ENCODE measurements at regions not wholly inside any gene's neighbourhood (a gene's known extent, or its start where the extent isn't known, plus 50 kb on each side); places are given as distances from the start of the nearest gene placed in this dataset.

DNA sequence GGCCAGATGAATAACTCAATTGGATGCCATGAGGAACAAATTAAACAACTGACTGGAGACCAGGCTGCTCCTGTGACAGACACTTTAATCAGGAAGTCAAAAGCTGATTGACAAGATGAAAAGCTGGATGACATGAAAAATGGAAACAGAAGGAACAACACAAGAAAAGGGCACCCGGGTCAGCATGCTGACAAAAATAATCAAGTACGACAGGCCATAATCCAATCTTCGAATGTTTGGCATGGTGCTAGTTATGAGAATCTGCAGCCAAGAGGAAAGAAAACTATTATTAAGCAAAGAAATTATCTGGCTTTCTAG lies 544.7 kb downstream of the ETNK1 start:
- ATAC-seq, result no peak
- H3K9me3 ChIP-seq, result peaks cover 0 to 7% (median 0%) of the 10 kb centered on the region in 3 donors
- no peak for TF ChIP-seq EP300 (IDR thresholded peaks at IDR 0.05)
- TF ChIP-seq POLR2AphosphoS5 (IDR thresholded peaks at IDR 0.05), result no peak
- TF ChIP-seq POLR2A (IDR thresholded peaks at IDR 0.05), result no peak
- TF ChIP-seq, protein P1, sequence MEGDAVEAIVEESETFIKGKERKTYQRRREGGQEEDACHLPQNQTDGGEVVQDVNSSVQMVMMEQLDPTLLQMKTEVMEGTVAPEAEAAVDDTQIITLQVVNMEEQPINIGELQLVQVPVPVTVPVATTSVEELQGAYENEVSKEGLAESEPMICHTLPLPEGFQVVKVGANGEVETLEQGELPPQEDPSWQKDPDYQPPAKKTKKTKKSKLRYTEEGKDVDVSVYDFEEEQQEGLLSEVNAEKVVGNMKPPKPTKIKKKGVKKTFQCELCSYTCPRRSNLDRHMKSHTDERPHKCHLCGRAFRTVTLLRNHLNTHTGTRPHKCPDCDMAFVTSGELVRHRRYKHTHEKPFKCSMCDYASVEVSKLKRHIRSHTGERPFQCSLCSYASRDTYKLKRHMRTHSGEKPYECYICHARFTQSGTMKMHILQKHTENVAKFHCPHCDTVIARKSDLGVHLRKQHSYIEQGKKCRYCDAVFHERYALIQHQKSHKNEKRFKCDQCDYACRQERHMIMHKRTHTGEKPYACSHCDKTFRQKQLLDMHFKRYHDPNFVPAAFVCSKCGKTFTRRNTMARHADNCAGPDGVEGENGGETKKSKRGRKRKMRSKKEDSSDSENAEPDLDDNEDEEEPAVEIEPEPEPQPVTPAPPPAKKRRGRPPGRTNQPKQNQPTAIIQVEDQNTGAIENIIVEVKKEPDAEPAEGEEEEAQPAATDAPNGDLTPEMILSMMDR (IDR thresholded peaks at IDR 0.05), result no peak
- no peaks in the 10 kb centered on the region for H3K36me3 ChIP-seq
- no peaks in the 10 kb centered on the region for H3K27me3 ChIP-seq
- no peaks in the 10 kb centered on the region for H3K4me1 ChIP-seq
- WGBS, 2 donors (ENCODE audit: low coverage in 1 of 2), result 31 to 58% methylated on average over 3 of the region's 3 CpGs
- no peak overlapping the region for H3K27ac ChIP-seq
- H3K4me3 ChIP-seq, result no peak overlapping the region

- TF ChIP-seq POLR2AphosphoS5 (IDR thresholded peaks at IDR 0.05) (no peak), POLR2A (IDR thresholded peaks at IDR 0.05) (no peak)
- Histone ChIP-seq H3K4me3 (no peak overlapping the region), H3K27me3 (no peaks in the 10 kb centered on the region), H3K9me3 (peaks cover 0 to 10% (median 0%) of the 10 kb centered on the region in 3 donors), H3K4me1 (no peaks in the 10 kb centered on the region), H3K36me3 (no peaks in the 10 kb centered on the region), H3K27ac (no peak overlapping the region)
- 0 to 100% methylated on average over 1 of the region's 1 CpG for WGBS, 2 donors (ENCODE audit: low coverage in 1 of 2)
- no peak for ATAC-seq
Observed at GRCh38 chr12:23174917-23175316, 549.9 kb downstream of the ETNK1 start.

DNA sequence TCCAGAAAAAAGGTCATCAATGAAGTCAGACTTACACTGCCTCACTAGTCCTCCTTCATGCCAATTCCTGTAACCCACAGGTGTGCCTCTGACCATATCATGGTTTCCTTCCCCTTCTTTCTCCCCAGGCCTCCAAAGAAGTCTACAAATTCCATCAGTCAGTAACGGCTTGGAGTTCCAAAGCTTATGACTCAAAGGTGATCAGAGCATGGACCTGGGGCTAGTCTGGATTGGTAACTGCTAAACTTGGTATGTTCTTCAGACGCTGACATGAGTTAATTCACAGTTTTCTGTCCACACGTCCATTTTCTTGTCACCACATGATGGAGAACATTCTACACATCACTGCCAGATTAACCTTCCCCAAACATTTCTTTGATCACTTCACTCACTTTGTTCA lies 560.4 kb downstream of the ETNK1 start:
- Histone ChIP-seq H3K4me1 (no peaks in the 10 kb centered on the region), H3K9me3 (no peaks in the 10 kb centered on the region), H3K27me3 (no peaks in the 10 kb centered on the region), H3K4me3 (no peak overlapping the region), H3K36me3 (no peaks in the 10 kb centered on the region), H3K27ac (no peak overlapping the region)
- TF ChIP-seq POLR2A (IDR thresholded peaks at IDR 0.05) (no peak), POLR2AphosphoS5 (IDR thresholded peaks at IDR 0.05) (no peak), EP300 (IDR thresholded peaks at IDR 0.05) (no peak)
- TF ChIP-seq, protein P1 (IDR thresholded peaks at IDR 0.05), result no peak
- WGBS, 2 donors (ENCODE audit: low coverage in 1 of 2), result 58 to 81% methylated on average over 3 of the region's 3 CpGs
- no peak for ATAC-seq

DNA sequence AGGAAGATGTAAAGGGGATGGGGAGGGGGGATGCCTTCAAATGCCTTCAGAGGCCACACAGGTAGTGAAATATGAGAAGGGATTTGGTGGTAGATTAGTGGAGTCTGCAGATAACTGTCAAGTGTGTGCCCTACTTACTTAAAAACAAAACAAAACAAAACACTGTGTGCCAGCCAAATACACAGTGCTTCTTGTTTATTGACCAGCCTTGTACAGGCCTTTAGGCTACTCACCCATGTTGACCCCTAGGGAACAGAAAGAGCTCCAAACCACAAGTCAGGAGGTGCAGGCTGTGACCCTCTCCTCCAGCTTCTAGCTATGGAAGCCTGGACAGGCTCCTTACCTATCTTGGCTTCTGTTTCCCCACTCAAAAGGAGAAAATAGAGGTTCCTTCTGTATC lies 562.0 kb downstream of the ETNK1 start:
- Histone ChIP-seq H3K27me3 (no peaks in the 10 kb centered on the region), H3K4me3 (no peak overlapping the region), H3K9me3 (no peaks in the 10 kb centered on the region), H3K36me3 (no peaks in the 10 kb centered on the region), H3K27ac (no peak overlapping the region), H3K4me1 (no peaks in the 10 kb centered on the region)
- TF ChIP-seq POLR2A (IDR thresholded peaks at IDR 0.05) (no peak), EP300 (IDR thresholded peaks at IDR 0.05) (no peak), POLR2AphosphoS5 (IDR thresholded peaks at IDR 0.05) (no peak)
- TF ChIP-seq, protein P1 (IDR thresholded peaks at IDR 0.05), result no peak
- no peak for ATAC-seq

DNA sequence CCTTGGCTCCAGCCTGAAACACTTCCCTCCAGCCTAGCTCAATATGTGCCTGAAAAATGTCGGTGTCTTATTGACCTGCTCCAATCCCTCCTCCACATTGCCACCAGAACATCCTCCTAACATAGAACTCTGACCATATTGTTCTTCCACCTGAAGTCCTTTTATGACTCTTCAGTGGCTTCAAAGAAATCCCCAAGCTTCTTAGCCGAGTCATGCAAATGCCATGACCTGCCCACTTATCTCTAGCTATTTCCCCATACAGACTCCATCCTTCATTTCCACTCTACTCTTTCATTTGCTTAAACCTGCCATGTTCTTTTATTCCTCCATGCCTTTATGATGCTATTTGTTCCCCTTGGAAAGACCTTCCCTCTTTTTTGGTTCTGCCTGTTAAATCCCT lies 568.6 kb downstream of the ETNK1 start:
- WGBS, 2 donors (ENCODE audit: low coverage in 1 of 2), result 88 to 100% methylated on average over 2 of the region's 2 CpGs
- ATAC-seq, result no peak
- H3K4me1 ChIP-seq, result no peaks in the 10 kb centered on the region
- no peak overlapping the region for H3K27ac ChIP-seq
- H3K27me3 ChIP-seq, result no peaks in the 10 kb centered on the region
- H3K36me3 ChIP-seq, result no peaks in the 10 kb centered on the region
- TF ChIP-seq EP300 (IDR thresholded peaks at IDR 0.05), result no peak
- TF ChIP-seq POLR2AphosphoS5 (IDR thresholded peaks at IDR 0.05), result no peak
- TF ChIP-seq, protein P1 (IDR thresholded peaks at IDR 0.05), result no peak
- TF ChIP-seq POLR2A (IDR thresholded peaks at IDR 0.05), result no peak
- H3K9me3 ChIP-seq, result no peaks in the 10 kb centered on the region
- no peak overlapping the region for H3K4me3 ChIP-seq

DNA sequence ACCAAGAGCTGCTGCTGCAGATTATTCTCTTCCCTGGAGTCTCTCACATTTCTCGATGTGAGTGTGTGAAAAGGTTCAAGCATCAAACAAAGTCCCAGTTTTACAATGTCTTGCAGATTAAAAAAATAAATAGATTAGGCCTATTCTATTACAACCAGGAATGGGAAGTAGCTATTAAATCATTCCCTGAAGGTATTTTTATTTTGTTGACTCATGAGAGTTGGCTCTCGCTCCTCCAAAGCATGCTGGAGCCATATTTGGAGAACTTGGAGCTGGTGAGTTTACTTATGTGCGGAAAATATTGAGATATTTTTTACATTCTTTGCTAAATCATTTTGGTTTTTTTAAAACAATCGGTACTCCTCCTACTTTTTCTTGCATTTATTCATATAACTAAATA lies 572.3 kb downstream of the ETNK1 start:
- no peak overlapping the region for H3K4me3 ChIP-seq
- TF ChIP-seq, protein P1 (IDR thresholded peaks at IDR 0.05), result no peak
- no peak for TF ChIP-seq POLR2A (IDR thresholded peaks at IDR 0.05)
- TF ChIP-seq POLR2AphosphoS5 (IDR thresholded peaks at IDR 0.05), result no peak
- TF ChIP-seq EP300 (IDR thresholded peaks at IDR 0.05), result no peak
- ATAC-seq, result no peak

More for the DNA sequence above, 572.3 kb downstream of the ETNK1 start:
- Histone ChIP-seq H3K27me3 (no peaks in the 10 kb centered on the region), H3K9me3 (peaks cover 0 to 6% (median 0%) of the 10 kb centered on the region in 3 donors), H3K4me1 (no peaks in the 10 kb centered on the region), H3K27ac (no peak overlapping the region), H3K36me3 (no peaks in the 10 kb centered on the region)
- WGBS, 2 donors (ENCODE audit: low coverage in 1 of 2), result 53 to 73% methylated on average over 4 of the region's 4 CpGs
